ENCODE measurements at regions not wholly inside any gene's neighbourhood (a gene's known extent, or its start where the extent isn't known, plus 50 kb on each side); places are given as distances from the start of the nearest gene placed in this dataset.

- TF ChIP-seq, protein P1, sequence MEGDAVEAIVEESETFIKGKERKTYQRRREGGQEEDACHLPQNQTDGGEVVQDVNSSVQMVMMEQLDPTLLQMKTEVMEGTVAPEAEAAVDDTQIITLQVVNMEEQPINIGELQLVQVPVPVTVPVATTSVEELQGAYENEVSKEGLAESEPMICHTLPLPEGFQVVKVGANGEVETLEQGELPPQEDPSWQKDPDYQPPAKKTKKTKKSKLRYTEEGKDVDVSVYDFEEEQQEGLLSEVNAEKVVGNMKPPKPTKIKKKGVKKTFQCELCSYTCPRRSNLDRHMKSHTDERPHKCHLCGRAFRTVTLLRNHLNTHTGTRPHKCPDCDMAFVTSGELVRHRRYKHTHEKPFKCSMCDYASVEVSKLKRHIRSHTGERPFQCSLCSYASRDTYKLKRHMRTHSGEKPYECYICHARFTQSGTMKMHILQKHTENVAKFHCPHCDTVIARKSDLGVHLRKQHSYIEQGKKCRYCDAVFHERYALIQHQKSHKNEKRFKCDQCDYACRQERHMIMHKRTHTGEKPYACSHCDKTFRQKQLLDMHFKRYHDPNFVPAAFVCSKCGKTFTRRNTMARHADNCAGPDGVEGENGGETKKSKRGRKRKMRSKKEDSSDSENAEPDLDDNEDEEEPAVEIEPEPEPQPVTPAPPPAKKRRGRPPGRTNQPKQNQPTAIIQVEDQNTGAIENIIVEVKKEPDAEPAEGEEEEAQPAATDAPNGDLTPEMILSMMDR (IDR thresholded peaks at IDR 0.05) = no peak
- no peak for TF ChIP-seq POLR2A (IDR thresholded peaks at IDR 0.05)
Measured at GRCh38 chr5:74079971-74080556, 454.1 kb downstream of the ARHGEF28 start.

Data from uterus (tissue), 2 donors.